Duodenal mucosa (tissue), 2 donors: ENCODE measurements at regions not wholly inside any gene's neighbourhood (a gene's known extent, or its start where the extent isn't known, plus 50 kb on each side); places are given as distances from the start of the nearest gene placed in this dataset.
A peak's percentile ranks its signal among the peaks of the same experiment; 100 is the strongest.

Source experiments
- H3K27ac ChIP-seq: one replicate; pipeline ENCODE4 v1.7.0; 2013; ENCODE audit warnings: low read depth, low read length
- H3K27me3 ChIP-seq, 2 donors: one replicate each; pipeline ENCODE4 v1.7.0; 2013; ENCODE audit warnings: low read length in 2 of 2, control low read depth in 1 of 2; ENCODE audit not compliant: insufficient read depth in 2 of 2, control insufficient read depth in 1 of 2
- H3K36me3 ChIP-seq, 2 donors: one replicate each; pipeline ENCODE4 v1.7.0; 2013; ENCODE audit warnings: low read length in 2 of 2, control low read depth in 1 of 2; ENCODE audit not compliant: insufficient read depth in 2 of 2, control insufficient read depth in 1 of 2
- H3K4me1 ChIP-seq, 2 donors: one replicate each; pipeline ENCODE4 v1.7.0; 2013; ENCODE audit warnings: low read length in 2 of 2, control low read depth in 1 of 2; ENCODE audit not compliant: insufficient read depth in 2 of 2, control insufficient read depth in 1 of 2
- H3K4me3 ChIP-seq, 2 donors: one replicate each; pipeline ENCODE4 v1.7.0; 2013; ENCODE audit warnings: low read length in 2 of 2, low read depth in 1 of 2
- H3K9ac ChIP-seq, 2 donors: one replicate each; pipeline ENCODE4 v1.7.0; 2013; ENCODE audit warnings: low read length in 2 of 2, low read depth in 1 of 2
- H3K9me3 ChIP-seq, 2 donors: one replicate each; pipeline ENCODE4 v1.7.0; 2013; ENCODE audit warnings: low read length in 2 of 2, control low read depth in 1 of 2; ENCODE audit not compliant: control insufficient read depth in 1 of 2

DNA sequence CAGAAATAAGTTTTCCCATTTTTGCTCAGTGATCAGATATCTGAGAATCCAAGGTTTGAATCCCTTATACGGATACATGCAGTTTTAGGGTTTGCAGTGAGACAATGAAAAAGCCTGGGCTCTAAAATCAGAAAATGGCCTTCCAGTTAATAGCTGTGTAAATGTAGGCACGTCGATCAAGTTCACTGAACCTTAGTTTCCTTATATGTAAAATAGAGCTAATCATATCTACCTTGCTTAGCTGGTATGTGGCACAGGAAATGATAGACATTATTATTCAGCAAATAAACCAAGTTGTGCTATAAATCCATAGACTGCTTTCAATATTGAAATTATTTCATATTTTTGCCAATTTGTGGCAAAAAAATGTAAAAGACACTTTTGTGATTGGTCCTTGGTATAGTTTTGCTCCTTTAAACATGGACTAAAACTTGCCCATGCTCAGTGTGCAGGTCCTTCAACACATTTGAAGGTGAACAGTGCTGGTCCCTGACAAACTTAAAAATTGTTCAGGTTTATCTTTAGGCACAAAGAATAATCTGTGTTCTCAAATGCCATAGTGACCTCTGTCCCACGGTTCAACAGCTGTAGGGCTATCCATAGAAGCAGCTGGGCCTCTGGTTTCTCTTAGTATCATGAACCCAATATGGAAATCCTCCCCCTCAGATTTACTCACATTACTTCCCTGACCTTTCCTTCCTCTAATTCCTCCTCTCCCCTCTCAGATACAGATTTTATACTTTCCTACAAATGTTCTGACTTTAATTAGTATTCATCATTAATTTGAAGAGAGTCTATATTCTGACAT, 51.0 kb downstream of the CCDC54 start:
- no peak overlapping the region for H3K4me3 ChIP-seq
- no peak overlapping the region for H3K27ac ChIP-seq
- no peaks in the 10 kb centered on the region for H3K36me3 ChIP-seq
- H3K9ac ChIP-seq: no peak overlapping the region
- no peaks in the 10 kb centered on the region for H3K27me3 ChIP-seq
- H3K9me3 ChIP-seq: no peaks in the 10 kb centered on the region
- H3K4me1 ChIP-seq: peaks cover 15 to 16% of the 10 kb centered on the region in 2 donors

DNA sequence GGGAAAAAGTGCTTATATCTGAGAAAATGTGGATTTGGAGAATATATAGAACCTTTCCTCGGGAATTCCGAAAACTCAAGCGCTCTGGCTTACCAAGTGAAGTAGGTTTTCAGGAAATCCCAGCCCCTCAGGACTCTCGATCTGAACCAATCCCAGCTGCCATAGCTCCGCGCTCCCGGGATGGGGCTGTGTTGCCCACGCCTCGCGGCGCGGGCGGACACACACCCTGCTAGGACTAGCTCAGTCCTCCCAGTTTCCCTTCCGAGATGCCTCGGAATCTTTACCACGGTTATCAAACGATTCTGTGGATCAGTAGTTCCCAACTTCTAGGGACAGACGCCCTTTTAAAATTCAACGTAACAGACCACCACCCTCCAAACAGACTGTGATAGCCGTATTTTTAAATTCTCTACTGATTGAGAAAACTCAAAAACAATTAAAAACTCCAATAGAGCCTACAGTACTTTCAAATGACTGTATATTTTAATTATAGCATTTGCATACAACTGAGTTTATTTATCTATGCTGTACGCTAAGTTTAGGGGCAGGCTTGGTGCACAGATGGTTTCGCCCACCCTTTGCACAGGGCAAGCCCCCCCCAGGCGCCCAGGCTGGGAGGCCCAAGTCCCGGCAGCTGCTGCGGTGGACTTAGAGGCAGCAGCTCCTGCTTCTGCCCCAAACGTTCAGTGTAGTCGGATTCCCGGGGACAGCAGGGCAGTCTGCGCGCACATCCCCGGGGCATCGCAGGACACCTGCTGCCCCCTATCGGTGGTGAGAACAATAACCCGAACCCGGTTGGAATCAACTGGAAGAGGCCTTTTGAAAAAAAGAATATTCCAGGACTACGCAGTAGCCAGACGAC, 52.3 kb downstream of the CCDC54 start:
- Histone ChIP-seq H3K4me1 (peaks cover 15 to 16% of the 10 kb centered on the region in 2 donors), H3K4me3 (peak overlapping the region; percentile 67 to 81), H3K36me3 (no peaks in the 10 kb centered on the region), H3K9ac (peak overlapping the region; percentile 6 to 33), H3K27ac (no peak overlapping the region), H3K27me3 (no peaks in the 10 kb centered on the region), H3K9me3 (no peaks in the 10 kb centered on the region)

DNA sequence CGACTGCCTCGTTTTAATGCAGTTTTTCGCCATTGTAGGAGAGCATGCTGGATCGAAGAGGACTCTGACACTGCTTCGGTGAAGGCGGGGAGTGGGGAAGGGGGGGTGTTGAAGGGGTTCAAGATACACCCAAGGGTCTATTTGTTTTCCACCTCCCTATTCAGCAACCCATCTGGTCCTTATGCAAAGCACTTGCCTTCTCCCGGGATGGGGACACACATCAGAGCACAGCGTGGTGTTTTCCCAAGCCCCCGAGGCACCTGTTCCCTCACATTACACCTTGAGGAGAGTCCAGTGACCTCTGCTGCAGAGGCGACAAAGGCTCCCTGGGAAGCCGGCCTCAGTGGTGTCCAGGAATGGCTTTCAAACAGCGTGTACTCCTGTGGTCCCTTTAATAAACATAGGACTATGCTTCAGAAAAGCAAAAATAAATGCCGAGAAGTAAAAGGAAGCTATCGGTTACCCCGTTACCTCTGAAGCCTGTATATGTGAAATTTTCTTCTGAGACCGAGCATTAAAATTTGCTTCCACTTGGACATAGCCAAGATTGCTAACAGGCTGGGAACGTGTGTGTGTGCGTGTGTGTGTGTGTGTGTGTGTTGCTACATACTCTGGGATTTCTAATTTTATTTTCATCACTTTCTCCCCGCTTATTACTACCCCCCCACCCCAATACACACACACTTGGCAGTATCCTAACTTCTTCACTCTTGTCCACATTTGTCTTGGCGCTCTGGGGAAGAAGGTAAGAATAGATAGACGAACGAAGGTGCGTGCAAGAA, 53.2 kb downstream of the CCDC54 start:
- Histone ChIP-seq H3K9ac (peak overlapping the region; percentile 64 to 73), H3K4me1 (peaks cover 15 to 16% of the 10 kb centered on the region in 2 donors), H3K36me3 (no peaks in the 10 kb centered on the region), H3K9me3 (no peaks in the 10 kb centered on the region), H3K27ac (no peak overlapping the region), H3K4me3 (peak overlapping the region; percentile 67 to 81), H3K27me3 (no peaks in the 10 kb centered on the region)

DNA sequence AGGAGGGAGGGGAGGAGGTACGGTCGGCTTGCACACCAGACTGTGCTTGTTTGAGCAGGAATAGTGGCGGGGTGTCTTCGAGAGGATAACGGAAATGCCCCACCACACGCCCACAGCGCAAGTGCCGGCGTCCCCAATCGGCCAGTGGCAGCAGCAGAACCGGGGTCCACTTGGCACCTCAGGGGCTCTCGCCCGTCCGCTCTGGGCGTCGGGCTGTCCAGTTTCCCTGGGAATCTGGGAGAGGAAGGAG, 53.7 kb downstream of the CCDC54 start:
- peak overlapping the region; percentile 67 to 81 for H3K4me3 ChIP-seq
- no peaks in the 10 kb centered on the region for H3K27me3 ChIP-seq
- peak overlapping the region; percentile 64 to 73 for H3K9ac ChIP-seq
- no peaks in the 10 kb centered on the region for H3K36me3 ChIP-seq
- no peaks in the 10 kb centered on the region for H3K9me3 ChIP-seq
- H3K4me1 ChIP-seq: peaks cover 15 to 16% of the 10 kb centered on the region in 2 donors
- no peak overlapping the region for H3K27ac ChIP-seq

DNA sequence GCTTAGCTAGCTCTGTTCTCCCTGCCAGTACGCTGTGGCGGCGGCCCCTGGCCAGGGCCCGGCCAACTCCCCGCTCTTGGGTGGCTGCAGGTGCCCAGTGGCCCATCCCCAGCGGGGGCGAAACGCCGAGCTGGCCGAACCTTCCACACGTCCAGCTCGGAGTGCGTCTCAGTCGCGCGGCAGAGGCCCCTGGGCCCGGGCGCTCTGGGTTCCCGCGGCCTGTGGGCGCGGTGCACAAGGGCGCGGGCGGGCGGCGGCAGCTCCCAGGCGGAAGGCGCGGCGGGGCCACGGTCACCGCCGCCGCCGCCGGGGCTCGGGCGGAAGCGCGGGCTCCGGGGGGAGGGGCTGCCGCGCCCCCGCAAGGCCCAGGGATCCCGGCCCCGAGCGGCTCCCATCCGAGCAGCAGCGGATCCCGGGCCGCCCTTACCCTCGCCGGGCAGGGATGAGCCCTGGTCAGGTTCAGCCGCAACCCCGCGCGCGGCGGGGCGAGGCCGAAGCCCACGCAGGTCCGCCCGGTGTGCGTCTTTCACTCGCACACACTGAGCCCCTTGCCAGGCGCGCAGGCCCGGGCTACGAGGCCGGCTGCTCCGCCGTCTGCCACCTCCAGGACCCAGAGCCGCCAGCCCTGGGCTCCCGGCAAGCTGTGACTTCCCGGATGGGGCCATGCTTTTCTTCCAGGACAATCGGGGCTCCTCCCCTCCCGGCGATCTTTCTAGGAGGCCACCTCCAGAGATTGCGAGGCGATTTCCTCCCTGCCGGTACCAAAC, 54.2 kb downstream of the CCDC54 start:
- H3K4me3 ChIP-seq: peak overlapping the region; percentile 81 to 87
- H3K27me3 ChIP-seq: no peaks in the 10 kb centered on the region
- no peaks in the 10 kb centered on the region for H3K36me3 ChIP-seq
- H3K9me3 ChIP-seq: no peaks in the 10 kb centered on the region
- peaks cover 15 to 16% of the 10 kb centered on the region in 2 donors for H3K4me1 ChIP-seq
- H3K27ac ChIP-seq: peak overlapping the region; percentile 80
- peak overlapping the region; percentile 64 to 81 for H3K9ac ChIP-seq

DNA sequence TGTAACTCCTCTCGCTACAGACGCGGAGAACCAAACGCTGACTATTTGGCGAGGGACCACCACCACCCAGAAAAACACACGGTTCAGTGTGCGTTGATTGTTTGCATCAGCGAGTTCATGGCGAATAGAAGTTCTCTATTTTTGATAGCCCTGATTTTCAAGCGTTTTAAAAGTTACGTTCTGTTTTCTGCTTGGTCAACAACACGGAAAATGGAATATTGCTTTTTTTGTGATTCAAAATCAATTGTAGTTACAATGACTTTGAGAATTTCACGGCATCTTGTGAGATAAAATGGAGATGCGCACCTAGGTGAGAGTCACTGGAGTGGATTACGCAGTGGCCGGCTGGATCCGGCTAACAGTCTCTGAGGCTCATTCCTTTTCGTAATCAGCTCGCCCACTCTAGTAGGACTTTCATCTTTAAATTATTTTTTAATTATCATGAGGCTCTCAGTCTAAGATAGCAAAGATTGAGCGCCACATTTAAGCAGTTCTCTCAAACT, 54.8 kb downstream of the CCDC54 start:
- no peaks in the 10 kb centered on the region for H3K27me3 ChIP-seq
- no peaks in the 10 kb centered on the region for H3K9me3 ChIP-seq
- peaks cover 15 to 16% of the 10 kb centered on the region in 2 donors for H3K4me1 ChIP-seq
- H3K9ac ChIP-seq: peak overlapping the region; percentile 61 to 81
- H3K27ac ChIP-seq: peak overlapping the region; percentile 80
- no peaks in the 10 kb centered on the region for H3K36me3 ChIP-seq
- H3K4me3 ChIP-seq: peak overlapping the region; percentile 81 to 87

DNA sequence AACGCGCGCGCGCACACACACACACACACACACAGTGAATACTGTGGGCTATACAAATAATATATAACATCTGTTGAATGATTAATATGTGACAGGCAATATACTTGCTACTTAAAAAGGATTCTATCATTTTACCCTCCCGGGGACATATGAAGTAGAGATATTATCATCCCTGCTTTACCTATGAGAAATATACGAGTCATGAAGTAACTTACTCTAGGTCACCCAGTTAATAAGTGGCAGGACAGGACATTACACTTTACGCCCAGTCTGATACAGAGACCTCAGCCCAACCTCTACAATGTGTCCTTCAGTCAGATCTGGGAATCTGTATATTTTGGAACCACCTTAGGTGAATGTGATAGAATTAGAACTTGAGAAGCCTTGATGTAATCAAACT, 55.4 kb downstream of the CCDC54 start:
- Histone ChIP-seq H3K27me3 (no peaks in the 10 kb centered on the region), H3K9me3 (no peaks in the 10 kb centered on the region), H3K27ac (no peak overlapping the region), H3K9ac (no peak overlapping the region), H3K4me3 (peak overlapping the region; percentile 81 to 87), H3K36me3 (no peaks in the 10 kb centered on the region), H3K4me1 (peaks cover 15 to 16% of the 10 kb centered on the region in 2 donors)

DNA sequence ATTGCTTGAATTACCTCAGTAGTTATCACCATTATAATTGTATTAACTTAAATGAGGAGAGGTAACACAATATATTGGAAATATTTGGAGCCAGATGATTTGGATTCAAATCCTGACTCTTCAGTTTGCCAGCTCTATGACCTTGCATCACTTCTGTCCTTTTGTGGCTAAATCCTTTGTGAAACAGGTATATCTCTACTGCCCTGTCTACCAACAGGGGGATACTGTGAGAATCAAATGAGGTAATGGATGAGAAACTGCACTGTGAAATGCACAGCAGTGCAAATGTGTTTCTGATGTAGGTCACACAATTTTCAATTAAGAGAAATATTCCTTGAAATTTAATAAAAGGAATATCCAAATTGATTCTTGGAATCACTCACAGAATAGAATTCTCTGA, 58.8 kb downstream of the CCDC54 start:
- no peak overlapping the region for H3K27ac ChIP-seq
- H3K4me3 ChIP-seq: no peak overlapping the region
- no peaks in the 10 kb centered on the region for H3K36me3 ChIP-seq
- H3K9ac ChIP-seq: no peak overlapping the region
- H3K9me3 ChIP-seq: no peaks in the 10 kb centered on the region
- peaks cover 5 to 7% of the 10 kb centered on the region in 2 donors for H3K4me1 ChIP-seq
- no peaks in the 10 kb centered on the region for H3K27me3 ChIP-seq

DNA sequence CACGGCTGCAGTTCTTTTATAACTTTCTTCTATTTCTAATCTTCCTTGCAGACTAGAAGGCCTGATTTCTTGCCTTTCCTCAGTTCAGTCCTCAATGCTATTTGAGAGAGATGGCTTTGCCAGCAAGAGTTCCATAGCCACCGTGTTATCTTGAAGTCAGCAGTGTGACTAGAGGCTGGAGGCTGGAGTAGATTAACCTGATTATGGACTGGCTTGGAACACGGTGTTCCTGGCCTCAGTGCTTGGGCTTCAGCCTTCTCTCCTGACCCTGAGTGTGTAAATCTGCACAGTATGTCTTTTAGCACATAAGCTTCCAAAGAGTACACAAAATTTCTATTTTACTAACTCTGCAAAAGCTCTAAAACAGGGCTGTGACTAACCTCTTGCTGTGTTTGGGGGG, 61.4 kb downstream of the CCDC54 start:
- Histone ChIP-seq H3K9me3 (no peaks in the 10 kb centered on the region), H3K4me1 (no peaks in the 10 kb centered on the region), H3K9ac (no peak overlapping the region), H3K27me3 (no peaks in the 10 kb centered on the region), H3K4me3 (no peak overlapping the region), H3K36me3 (no peaks in the 10 kb centered on the region), H3K27ac (no peak overlapping the region)
